ENCODE measurements at regions not wholly inside any gene's neighbourhood (a gene's known extent, or its start where the extent isn't known, plus 50 kb on each side); places are given as distances from the start of the nearest gene placed in this dataset.

GRCh38 chrX:65589304-65589703 lies 54.7 kb upstream of the LAS1L start:
- no peak for TF ChIP-seq CTCF (IDR thresholded peaks at IDR 0.05; ENCODE audit: extremely low read depth in 1 of 2, insufficient read depth in 1 of 2, low read depth in 1 of 2, low read length in 2 of 2)
- TF ChIP-seq POLR2A (IDR thresholded peaks at IDR 0.05; ENCODE audit: low read depth, low read length): no peak
- no peak for TF ChIP-seq EZH2 (IDR thresholded peaks at IDR 0.05; ENCODE audit: borderline replicate concordance, low read depth, low read length, severe bottlenecking)
- TF ChIP-seq POLR2AphosphoS5 (IDR thresholded peaks at IDR 0.05; ENCODE audit: insufficient read depth, low read depth, low read length): no peak
